Stimulated activated naive CD8-positive, alpha-beta T cell treated with anti-CD3 and anti-CD28 coated beads, Interleukin-15, Interleukin-2, amounts not matched to agents 100 U/mL and 50 U/mL, for 24 hours (primary cell): ENCODE measurements at regions not wholly inside any gene's neighbourhood (a gene's known extent, or its start where the extent isn't known, plus 50 kb on each side); places are given as distances from the start of the nearest gene placed in this dataset.
"Not testable (repeated sequence)": the region's sequence is repeated elsewhere in the genome, so short reads cannot be mapped to it uniquely, and the experiment has no call there.

Experiments used
- ATAC-seq: fragments of 150-1000 bp; cut with Tn5 transposase; one replicate; pipeline ENCODE4 v1.10.0; 2021
- DNase-seq: peaks from one replicate; pipeline ENCODE4 v3.0.0; 2021

GRCh38 chr14:106115401-106115800 is 589.0 kb downstream of the TMEM121 start:
- DNase-seq (no peak), ATAC-seq (no peak)

GRCh38 chr14:106116339-106116930 is 590.1 kb downstream of the TMEM121 start:
- DNase-seq = peak; percentile 21
- ATAC-seq = not testable (repeated sequence)

- DNase-seq (no peak), ATAC-seq (no peak)
Observed at GRCh38 chr14:106120101-106120500, 593.7 kb downstream of the TMEM121 start.

- DNase-seq = peak; percentile 15
- no peak for ATAC-seq
Observed at GRCh38 chr14:106129274-106129673, 602.9 kb downstream of the TMEM121 start.

GRCh38 chr14:106129904-106130661 is 603.7 kb downstream of the TMEM121 start:
- ATAC-seq, DNase-seq: not testable (repeated sequence)

- DNase-seq, ATAC-seq: not testable (repeated sequence)
Observed at GRCh38 chr14:106133126-106133525, 606.7 kb downstream of the TMEM121 start.

GRCh38 chr14:106134886-106135285 is 608.5 kb downstream of the TMEM121 start:
- ATAC-seq (no peak), DNase-seq (no peak)

- ATAC-seq (peak; percentile 23), DNase-seq (peak; percentile 80)
Observed at GRCh38 chr14:106141242-106142220, 615.1 kb downstream of the TMEM121 start.

- not testable (repeated sequence) for ATAC-seq, DNase-seq
Observed at GRCh38 chr14:106145731-106146130, 619.3 kb downstream of the TMEM121 start.

- DNase-seq = peak; percentile 92
- ATAC-seq = not testable (repeated sequence)
Observed at GRCh38 chr14:106153362-106153955, 627.1 kb downstream of the TMEM121 start.

GRCh38 chr14:106163316-106163715 is 636.9 kb downstream of the TMEM121 start:
- no peak for DNase-seq
- no peak for ATAC-seq

GRCh38 chr14:106163812-106164211 is 637.4 kb downstream of the TMEM121 start:
- not testable (repeated sequence) for ATAC-seq, DNase-seq

GRCh38 chr14:106166232-106166631 is 639.8 kb downstream of the TMEM121 start:
- no peak for ATAC-seq
- DNase-seq = no peak

GRCh38 chr14:106166650-106167204 is 640.3 kb downstream of the TMEM121 start:
- ATAC-seq (no peak), DNase-seq (no peak)

GRCh38 chr14:106170163-106170658 is 643.8 kb downstream of the TMEM121 start:
- peak; percentile 88 for DNase-seq
- ATAC-seq = peak; percentile 46

- peak; percentile 42 for ATAC-seq
Observed at GRCh38 chr14:106174206-106174605, 647.8 kb downstream of the TMEM121 start.

GRCh38 chr14:106177266-106178246 is 651.2 kb downstream of the TMEM121 start:
- peak; percentile 97 for ATAC-seq
- DNase-seq = not testable (repeated sequence)

More at GRCh38 chr14:106174206-106174605, 647.8 kb downstream of the TMEM121 start:
- DNase-seq = peak; percentile 37

GRCh38 chr14:106179761-106180160 is 653.4 kb downstream of the TMEM121 start:
- ATAC-seq (no peak), DNase-seq (no peak)

- peak; percentile 84 for ATAC-seq
- peak; percentile 55 for DNase-seq
Observed at GRCh38 chr14:106184771-106185170, 658.4 kb downstream of the TMEM121 start.
